NB4 (cell line): ENCODE measurements at regions not wholly inside any gene's neighbourhood (a gene's known extent, or its start where the extent isn't known, plus 50 kb on each side); places are given as distances from the start of the nearest gene placed in this dataset.

Experiments
- CTCF ChIP-seq: IDR thresholded peaks from one replicate; pipeline ENCODE4 v1.5.1; 2012; ENCODE audit warnings: low read depth, low read length
- MAX ChIP-seq: IDR thresholded peaks from 2 replicates; pipeline ENCODE4 v1.6.1; 2011; ENCODE audit warnings: low read depth, low read length
- POLR2A ChIP-seq: IDR thresholded peaks from 2 replicates; pipeline ENCODE4 v1.6.1; 2011; ENCODE audit warnings: mild to moderate bottlenecking; ENCODE audit not compliant: insufficient read length; ENCODE audit errors: extremely low read depth

- TF ChIP-seq CTCF (no peak), MAX (no peak), POLR2A (no peak)
Observed at GRCh38 chr20:43385914-43386313, 71.8 kb upstream of the SRSF6 start.
